Neural progenitor cell (in vitro differentiated cells): ENCODE measurements at regions not wholly inside any gene's neighbourhood (a gene's known extent, or its start where the extent isn't known, plus 50 kb on each side); places are given as distances from the start of the nearest gene placed in this dataset.

Experiments used
- DNase-seq: peaks from one replicate; pipeline ENCODE4 v3.0.0-alpha.2; 2016; ENCODE audit warnings: low spot score
- H2AFZ ChIP-seq: fragments of 200-600 bp; sonication (generic); replicated peaks from 2 replicates; pipeline ENCODE4 v1.6.1; 2016; ENCODE audit warnings: antibody characterized with exemption
- H3F3A ChIP-seq: fragments of 200-600 bp; sonication (generic); 2 replicates; pipeline ENCODE4 v1.6.1; 2016; ENCODE audit warnings: antibody characterized with exemption, low read depth
- H3K27ac ChIP-seq: fragments of 200-600 bp; sonication (generic); 2 replicates; pipeline ENCODE4 v1.5.1; 2016; ENCODE audit warnings: mild to moderate bottlenecking
- H3K27me3 ChIP-seq: fragments of 200-600 bp; sonication (generic); 2 replicates; pipeline ENCODE4 v1.6.1; 2016; ENCODE audit warnings: mild to moderate bottlenecking, moderate library complexity
- H3K36me3 ChIP-seq: fragments of 200-600 bp; sonication (generic); 2 replicates; pipeline ENCODE4 v1.5.1; 2016
- H3K4me1 ChIP-seq: fragments of 200-600 bp; sonication (generic); 2 replicates; pipeline ENCODE4 v1.6.1; 2016; ENCODE audit warnings: mixed run types
- H3K4me2 ChIP-seq: fragments of 200-600 bp; sonication (generic); 2 replicates; pipeline ENCODE4 v1.6.1; 2016
- H3K4me3 ChIP-seq: fragments of 200-600 bp; sonication (generic); 2 replicates; pipeline ENCODE4 v1.5.1; 2016
- H3K79me2 ChIP-seq: fragments of 200-600 bp; sonication (generic); 2 replicates; pipeline ENCODE4 v1.6.1; 2016; ENCODE audit warnings: low read depth
- H3K9ac ChIP-seq: fragments of 200-600 bp; sonication (generic); 2 replicates; pipeline ENCODE4 v1.6.1; 2016
- H3K9me3 ChIP-seq: fragments of 200-600 bp; sonication (generic); 2 replicates; pipeline ENCODE4 v1.5.1; 2016; ENCODE audit warnings: low read depth
- H4K20me1 ChIP-seq: fragments of 200-600 bp; sonication (generic); 2 replicates; pipeline ENCODE4 v1.6.1; 2016; ENCODE audit warnings: low read depth
- H3K27ac Mint-ChIP-seq: 3 replicates; pipeline ENCODE4 v1.8.0; 2021; ENCODE audit warnings: mixed read lengths
- H3K27me3 Mint-ChIP-seq: 2 replicates; pipeline ENCODE4 v1.8.0; 2022; ENCODE audit warnings: low read depth, mild to moderate bottlenecking, inconsistent platforms, moderate library complexity, mixed read lengths; ENCODE audit not compliant: insufficient read depth
- H3K36me3 Mint-ChIP-seq: 3 replicates; pipeline ENCODE4 v1.8.0; 2021; ENCODE audit warnings: mixed read lengths
- H3K4me1 Mint-ChIP-seq: 3 replicates; pipeline ENCODE4 v1.8.0; 2021; ENCODE audit warnings: mixed read lengths
- H3K4me3 Mint-ChIP-seq: 3 replicates; pipeline ENCODE4 v1.8.0; 2021; ENCODE audit warnings: mild to moderate bottlenecking, moderate library complexity, mixed read lengths
- H3K9me3 Mint-ChIP-seq: 3 replicates; pipeline ENCODE4 v1.8.0; 2020; ENCODE audit warnings: mixed read lengths
- EZH2 ChIP-seq: fragments of 200-600 bp; sonication (generic); IDR thresholded peaks from 2 replicates; pipeline ENCODE4 v1.6.1; 2017; ENCODE audit warnings: antibody characterized with exemption, mild to moderate bottlenecking, moderate library complexity
- EZH2phosphoT487 ChIP-seq: fragments of 200-600 bp; sonication (generic); IDR thresholded peaks from 2 replicates; pipeline ENCODE4 v1.6.1; 2017; ENCODE audit warnings: antibody characterized with exemption
- TF ChIP-seq, protein P1 (sequence below): fragments of 200-600 bp; sonication (generic); IDR thresholded peaks from 2 replicates; pipeline ENCODE4 v1.5.1; 2017; ENCODE audit warnings: antibody characterized with exemption, mild to moderate bottlenecking

DNA sequence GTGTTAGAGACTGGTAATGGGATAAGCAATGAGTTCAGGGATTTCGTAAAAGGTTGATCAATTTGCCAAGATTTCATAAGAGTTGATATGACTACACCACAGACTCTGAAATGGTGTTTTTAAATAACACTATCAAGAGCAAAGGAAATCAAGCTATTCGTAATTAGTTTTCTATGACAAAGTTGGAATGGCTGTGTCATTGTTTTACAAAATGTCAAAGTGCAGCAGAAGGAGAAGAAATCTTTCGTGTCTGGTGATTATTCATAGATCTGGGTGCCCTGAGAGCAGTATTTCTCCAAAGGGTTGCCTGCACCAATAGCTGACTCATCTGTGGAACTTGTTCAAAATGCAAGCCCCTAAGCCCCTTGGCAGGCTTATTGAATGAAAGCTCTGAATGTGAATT, 70.1 kb downstream of the NABP1 start:
- no peaks in the 10 kb centered on the region for H4K20me1 ChIP-seq
- H3K9ac ChIP-seq: no peak overlapping the region
- no peaks in the 10 kb centered on the region for H3K9me3 ChIP-seq
- no peak overlapping the region for H3K27ac ChIP-seq
- no peaks in the 10 kb centered on the region for H3K4me1 ChIP-seq
- H3F3A ChIP-seq: no peaks in the 10 kb centered on the region
- no peaks in the 10 kb centered on the region for H3K36me3 ChIP-seq
- Mint-ChIP-seq H3K27ac (no peak overlapping the region), H3K27me3 (peaks cover 2% of the 10 kb centered on the region), H3K9me3 (peaks cover 2% of the 10 kb centered on the region), H3K4me1 (peaks cover 3% of the 10 kb centered on the region), H3K4me3 (no peak overlapping the region), H3K36me3 (peaks cover 2% of the 10 kb centered on the region)
- DNase-seq: no peak
- no peaks in the 10 kb centered on the region for H3K79me2 ChIP-seq
- TF ChIP-seq, protein P1, sequence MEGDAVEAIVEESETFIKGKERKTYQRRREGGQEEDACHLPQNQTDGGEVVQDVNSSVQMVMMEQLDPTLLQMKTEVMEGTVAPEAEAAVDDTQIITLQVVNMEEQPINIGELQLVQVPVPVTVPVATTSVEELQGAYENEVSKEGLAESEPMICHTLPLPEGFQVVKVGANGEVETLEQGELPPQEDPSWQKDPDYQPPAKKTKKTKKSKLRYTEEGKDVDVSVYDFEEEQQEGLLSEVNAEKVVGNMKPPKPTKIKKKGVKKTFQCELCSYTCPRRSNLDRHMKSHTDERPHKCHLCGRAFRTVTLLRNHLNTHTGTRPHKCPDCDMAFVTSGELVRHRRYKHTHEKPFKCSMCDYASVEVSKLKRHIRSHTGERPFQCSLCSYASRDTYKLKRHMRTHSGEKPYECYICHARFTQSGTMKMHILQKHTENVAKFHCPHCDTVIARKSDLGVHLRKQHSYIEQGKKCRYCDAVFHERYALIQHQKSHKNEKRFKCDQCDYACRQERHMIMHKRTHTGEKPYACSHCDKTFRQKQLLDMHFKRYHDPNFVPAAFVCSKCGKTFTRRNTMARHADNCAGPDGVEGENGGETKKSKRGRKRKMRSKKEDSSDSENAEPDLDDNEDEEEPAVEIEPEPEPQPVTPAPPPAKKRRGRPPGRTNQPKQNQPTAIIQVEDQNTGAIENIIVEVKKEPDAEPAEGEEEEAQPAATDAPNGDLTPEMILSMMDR: no peak
- TF ChIP-seq EZH2 (no peak), EZH2phosphoT487 (no peak)
- no peak overlapping the region for H3K4me3 ChIP-seq
- H3K27me3 ChIP-seq: no peaks in the 10 kb centered on the region
- no peak overlapping the region for H2AFZ ChIP-seq
- H3K4me2 ChIP-seq: no peak overlapping the region

- DNase-seq: no peak
- Mint-ChIP-seq H3K4me1 (no peaks in the 10 kb centered on the region), H3K36me3 (no peaks in the 10 kb centered on the region), H3K9me3 (no peaks in the 10 kb centered on the region), H3K4me3 (no peak overlapping the region), H3K27ac (no peak overlapping the region), H3K27me3 (no peaks in the 10 kb centered on the region)
- H3K36me3 ChIP-seq: no peaks in the 10 kb centered on the region
- H2AFZ ChIP-seq: no peak overlapping the region
- H3K4me3 ChIP-seq: no peak overlapping the region
- no peaks in the 10 kb centered on the region for H4K20me1 ChIP-seq
- no peak overlapping the region for H3K27ac ChIP-seq
- TF ChIP-seq, protein P1: no peak
- TF ChIP-seq EZH2 (no peak), EZH2phosphoT487 (no peak)
- H3K9ac ChIP-seq: no peak overlapping the region
- H3K4me2 ChIP-seq: no peak overlapping the region
- no peaks in the 10 kb centered on the region for H3K9me3 ChIP-seq
- no peaks in the 10 kb centered on the region for H3F3A ChIP-seq
- no peaks in the 10 kb centered on the region for H3K79me2 ChIP-seq
- no peaks in the 10 kb centered on the region for H3K27me3 ChIP-seq
- no peaks in the 10 kb centered on the region for H3K4me1 ChIP-seq
Measured at GRCh38 chr2:191748528-191749180, 70.7 kb downstream of the NABP1 start.

- H3K36me3 Mint-ChIP-seq: no peaks in the 10 kb centered on the region
- Histone ChIP-seq H3K9ac (no peak overlapping the region), H3K79me2 (no peaks in the 10 kb centered on the region), H3K27me3 (no peaks in the 10 kb centered on the region), H3K36me3 (no peaks in the 10 kb centered on the region), H3K27ac (no peak overlapping the region), H3K4me3 (no peak overlapping the region), H3K4me1 (no peaks in the 10 kb centered on the region), H4K20me1 (no peaks in the 10 kb centered on the region), H3K4me2 (no peak overlapping the region), H3F3A (no peaks in the 10 kb centered on the region), H2AFZ (no peak overlapping the region), H3K9me3 (no peaks in the 10 kb centered on the region)
- no peak for DNase-seq
- H3K27ac Mint-ChIP-seq: no peak overlapping the region
- H3K27me3 Mint-ChIP-seq: no peaks in the 10 kb centered on the region
- no peak for TF ChIP-seq EZH2
- no peak for TF ChIP-seq EZH2phosphoT487
- H3K4me3 Mint-ChIP-seq: no peak overlapping the region
- H3K9me3 Mint-ChIP-seq: no peaks in the 10 kb centered on the region
- H3K4me1 Mint-ChIP-seq: no peaks in the 10 kb centered on the region
Measured at GRCh38 chr2:191749181-191749540, 71.2 kb downstream of the NABP1 start.

- Histone ChIP-seq H3K27me3 (no peaks in the 10 kb centered on the region), H3K9me3 (no peaks in the 10 kb centered on the region), H3F3A (no peaks in the 10 kb centered on the region), H4K20me1 (no peaks in the 10 kb centered on the region), H2AFZ (no peak overlapping the region), H3K79me2 (no peaks in the 10 kb centered on the region), H3K36me3 (no peaks in the 10 kb centered on the region), H3K4me1 (no peaks in the 10 kb centered on the region), H3K4me3 (no peak overlapping the region), H3K4me2 (no peak overlapping the region), H3K9ac (no peak overlapping the region), H3K27ac (no peak overlapping the region)
- no peak for DNase-seq
- Mint-ChIP-seq H3K27me3 (no peaks in the 10 kb centered on the region), H3K4me1 (no peaks in the 10 kb centered on the region), H3K36me3 (no peaks in the 10 kb centered on the region), H3K4me3 (no peak overlapping the region), H3K27ac (no peak overlapping the region), H3K9me3 (no peaks in the 10 kb centered on the region)
- TF ChIP-seq EZH2 (no peak), EZH2phosphoT487 (no peak)
- TF ChIP-seq, protein P1: no peak
Measured at GRCh38 chr2:191754103-191754502, 76.2 kb downstream of the NABP1 start.
